GM23338 (cell line): ENCODE measurements at regions not wholly inside any gene's neighbourhood (a gene's known extent, or its start where the extent isn't known, plus 50 kb on each side); places are given as distances from the start of the nearest gene placed in this dataset.
A peak's percentile ranks its signal among the peaks of the same experiment; 100 is the strongest.

ENCODE experiments used
- ATAC-seq: fragments of 200-7000 bp; cut with Tn5 transposase; 3 replicates; pipeline ENCODE4 v1.9.1; 2020
- DNase-seq: peaks from one replicate; pipeline ENCODE4 v3.0.0-alpha.2; 2015; ENCODE audit warnings: low spot score
- H2AFZ ChIP-seq: fragments of 200-600 bp; sonication (generic); 2 replicates; pipeline ENCODE4 v1.8.0; 2016; ENCODE audit warnings: antibody characterized with exemption, mild to moderate bottlenecking, moderate library complexity
- H3F3A ChIP-seq: fragments of 200-600 bp; sonication (generic); replicated peaks from 2 replicates; pipeline ENCODE4 v1.8.0; 2017; ENCODE audit warnings: antibody characterized with exemption, mixed run types, low read depth
- H3K27ac ChIP-seq: fragments of 200-600 bp; sonication (generic); 2 replicates; pipeline ENCODE4 v1.6.1; 2016; ENCODE audit warnings: low read depth
- H3K27me3 ChIP-seq: fragments of 200-600 bp; sonication (generic); 2 replicates; pipeline ENCODE4 v1.8.0; 2016; ENCODE audit warnings: mild to moderate bottlenecking, mixed run types, moderate library complexity; ENCODE audit not compliant: insufficient read depth
- H3K36me3 ChIP-seq: fragments of 200-600 bp; sonication (generic); 2 replicates; pipeline ENCODE4 v1.8.0; 2016; ENCODE audit warnings: mild to moderate bottlenecking; ENCODE audit not compliant: insufficient read depth
- H3K4me1 ChIP-seq: fragments of 200-600 bp; sonication (generic); 2 replicates; pipeline ENCODE4 v1.8.0; 2016; ENCODE audit warnings: mild to moderate bottlenecking, moderate library complexity; ENCODE audit not compliant: insufficient read depth
- H3K4me2 ChIP-seq: fragments of 200-600 bp; sonication (generic); 2 replicates; pipeline ENCODE4 v1.7.1; 2017; ENCODE audit warnings: mixed run types
- H3K4me3 ChIP-seq: fragments of 200-600 bp; sonication (generic); 2 replicates; pipeline ENCODE4 v1.6.1; 2016; ENCODE audit warnings: mixed run types
- H3K79me2 ChIP-seq: fragments of 200-600 bp; sonication (generic); replicated peaks from 2 replicates; pipeline ENCODE4 v1.8.0; 2017; ENCODE audit warnings: mild to moderate bottlenecking; ENCODE audit not compliant: insufficient read depth
- H3K9me2 ChIP-seq: fragments of 200-600 bp; sonication (generic); 2 replicates; pipeline ENCODE4 v1.8.0; 2017; ENCODE audit not compliant: insufficient read depth
- H4K20me1 ChIP-seq: fragments of 200-600 bp; sonication (generic); replicated peaks from 2 replicates; pipeline ENCODE4 v1.8.0; 2017; ENCODE audit warnings: mild to moderate bottlenecking; ENCODE audit not compliant: insufficient read depth
- H3K27ac Mint-ChIP-seq: 2 replicates; pipeline ENCODE4 v1.8.0; 2020; ENCODE audit warnings: inconsistent platforms, mild to moderate bottlenecking, moderate library complexity, mixed read lengths
- H3K27me3 Mint-ChIP-seq: 3 replicates; pipeline ENCODE4 v1.8.0; 2022; ENCODE audit warnings: low read depth, mild to moderate bottlenecking, moderate library complexity, mixed read lengths, inconsistent platforms; ENCODE audit not compliant: insufficient read depth, poor library complexity
- H3K36me3 Mint-ChIP-seq: 3 replicates; pipeline ENCODE4 v1.8.0; 2021; ENCODE audit warnings: low read depth, mild to moderate bottlenecking, inconsistent platforms, moderate library complexity, mixed read lengths
- H3K4me1 Mint-ChIP-seq: 3 replicates; pipeline ENCODE4 v1.8.0; 2020; ENCODE audit warnings: mild to moderate bottlenecking, inconsistent platforms, mixed read lengths
- H3K4me3 Mint-ChIP-seq: 3 replicates; pipeline ENCODE4 v1.8.0; 2021; ENCODE audit warnings: moderate library complexity, mild to moderate bottlenecking, inconsistent platforms, mixed read lengths
- H3K9me3 Mint-ChIP-seq: 3 replicates; pipeline ENCODE4 v1.8.0; 2020; ENCODE audit warnings: moderate library complexity, mild to moderate bottlenecking, inconsistent platforms, mixed read lengths
- CREB1 ChIP-seq: fragments of 250-450 bp; sonication (Bioruptor Pico); IDR thresholded peaks from 2 replicates; pipeline ENCODE4 v1.5.0; 2020; ENCODE audit warnings: low read depth, mild to moderate bottlenecking, moderate library complexity
- CTCF ChIP-seq, 2 experiments: fragments of 200-600 bp in 1 of 2; sonication (generic) in 1 of 2; conservative IDR thresholded peaks; 2 replicates each; pipeline versions ENCODE4 v1.5.1 to v1.6.1; 2016 to 2017; ENCODE audit warnings: antibody characterized with exemption in 2 of 2, low read depth in 2 of 2, mild to moderate bottlenecking in 2 of 2, moderate library complexity in 1 of 2
- EZH2phosphoT487 ChIP-seq: fragments of 200-600 bp; sonication (generic); IDR thresholded peaks from one replicate; pipeline ENCODE4 v1.8.1; 2018; ENCODE audit warnings: antibody characterized with exemption; ENCODE audit not compliant: unreplicated experiment
- REST ChIP-seq: IDR thresholded peaks from one replicate; pipeline ENCODE4 v1.6.1; 2018; ENCODE audit warnings: antibody characterized with exemption; ENCODE audit not compliant: unreplicated experiment
- STAT1 ChIP-seq: IDR thresholded peaks from one replicate; pipeline ENCODE4 v1.6.1; 2016; ENCODE audit warnings: antibody characterized with exemption; ENCODE audit not compliant: unreplicated experiment
- ZNF114 ChIP-seq: fragments of 250-450 bp; sonication (Bioruptor Pico); IDR thresholded peaks from 2 replicates; pipeline ENCODE4 v1.5.0; 2020; ENCODE audit warnings: mild to moderate bottlenecking, moderate library complexity
- ZNF331 ChIP-seq: fragments of 250-450 bp; sonication (Bioruptor Pico); IDR thresholded peaks from 2 replicates; pipeline ENCODE4 v1.5.0; 2020; ENCODE audit warnings: low read depth, mild to moderate bottlenecking, moderate library complexity

GRCh38 chr7:50206453-50207250 is 97.9 kb upstream of the IKZF1 start (continued):
- TF ChIP-seq CTCF (conservative IDR thresholded peaks at IDR 0.05; ENCODE audit: low read depth in 2 of 2): no peak
- TF ChIP-seq CREB1: no peak
- TF ChIP-seq ZNF331 (CRISPR knock-in tag): no peak
- no peak for TF ChIP-seq STAT1

GRCh38 chr7:50205011-50205410 is 99.5 kb upstream of the IKZF1 start:
- Histone ChIP-seq H3K4me3 (no peak overlapping the region), H4K20me1 (no peaks in the 10 kb centered on the region), H3K27ac (no peak overlapping the region), H2AFZ (no peak overlapping the region), H3K27me3 (no peaks in the 10 kb centered on the region), H3K79me2 (no peaks in the 10 kb centered on the region), H3K4me2 (no peak overlapping the region), H3K4me1 (no peaks in the 10 kb centered on the region), H3F3A (no peaks in the 10 kb centered on the region), H3K36me3 (no peaks in the 10 kb centered on the region), H3K9me2 (no peaks in the 10 kb centered on the region)
- Mint-ChIP-seq H3K4me3 (no peak overlapping the region), H3K4me1 (peaks cover 3% of the 10 kb centered on the region; the same call in 2 of the 3 replicates), H3K27me3 (peaks cover 6% of the 10 kb centered on the region), H3K9me3 (no peaks in the 10 kb centered on the region), H3K36me3 (no peaks in the 10 kb centered on the region; the same call in 2 of the 3 replicates), H3K27ac (no peak overlapping the region)
- DNase-seq (peak; percentile 9), ATAC-seq (peak; percentile 56)
- TF ChIP-seq CREB1 (no peak), EZH2phosphoT487 (no peak), ZNF331 (CRISPR knock-in tag) (no peak), REST (no peak), ZNF114 (no peak), STAT1 (no peak)
